GM13977 (cell line): ENCODE measurements at regions not wholly inside any gene's neighbourhood (a gene's known extent, or its start where the extent isn't known, plus 50 kb on each side); places are given as distances from the start of the nearest gene placed in this dataset.

Experiments
- DNase-seq: peaks from one replicate; pipeline ENCODE4 v3.0.0; 2012; ENCODE audit warnings: low spot score
- CTCF ChIP-seq: IDR thresholded peaks from 2 replicates; pipeline ENCODE4 v1.5.1; 2012; ENCODE audit warnings: mild to moderate bottlenecking, control low read depth; ENCODE audit not compliant: insufficient read depth; ENCODE audit errors: extremely low read depth, missing control alignments
- in situ Hi-C: fragments of 300-500 bp; cut with MboI; formaldehyde crosslinking; loops from one replicate; pipeline ENCODE4 v1.12.0; 2022; ENCODE audit warnings: low sequenced_read_pairs, low pct_unique_long_range_greater_than_20kb, mixed read lengths, inconsistent platforms; ENCODE audit not compliant: unreplicated experiment

GRCh38 chr2:181231151-181231550 is 226.0 kb upstream of the ITGA4 start:
- peak; percentile 5 for TF ChIP-seq CTCF
- in situ Hi-C loops = loop anchor here (25.0 kb wide), 1 partner anchor 119 kb away; no protein-coding TSS in a partner anchor
- DNase-seq = no peak

- DNase-seq = no peak
- in situ Hi-C loops = loop anchor here (25.0 kb wide), 1 partner anchor 120 kb away; no protein-coding TSS in a partner anchor
Measured at GRCh38 chr2:181231886-181232621, 225.1 kb upstream of the ITGA4 start.

GRCh38 chr2:181234487-181234891 is 222.7 kb upstream of the ITGA4 start:
- in situ Hi-C loops = loop anchor here (25.0 kb wide), 1 partner anchor 122 kb away; no protein-coding TSS in a partner anchor
- DNase-seq = no peak
- TF ChIP-seq CTCF = no peak

More at GRCh38 chr2:181231886-181232621, 225.1 kb upstream of the ITGA4 start:
- TF ChIP-seq CTCF = no peak

- TF ChIP-seq CTCF = no peak
- in situ Hi-C loops = loop anchor here (25.0 kb wide), 1 partner anchor 123 kb away; no protein-coding TSS in a partner anchor
- no peak for DNase-seq
Measured at GRCh38 chr2:181235011-181235410, 222.2 kb upstream of the ITGA4 start.

GRCh38 chr2:181235683-181236459 is 221.3 kb upstream of the ITGA4 start:
- TF ChIP-seq CTCF = no peak
- DNase-seq = peak; percentile 52
- in situ Hi-C loops = loop anchor here (25.0 kb wide), 1 partner anchor 124 kb away; no protein-coding TSS in a partner anchor

- TF ChIP-seq CTCF = peak; percentile 17
- DNase-seq = no peak
- in situ Hi-C loops = loop anchor here (25.0 kb wide), 1 partner anchor 127 kb away; no protein-coding TSS in a partner anchor
Measured at GRCh38 chr2:181239201-181239799, 217.9 kb upstream of the ITGA4 start.
